ENCODE measurements at regions not wholly inside any gene's neighbourhood (a gene's known extent, or its start where the extent isn't known, plus 50 kb on each side); places are given as distances from the start of the nearest gene placed in this dataset.
A peak's percentile ranks its signal among the peaks of the same experiment; 100 is the strongest.

DNA sequence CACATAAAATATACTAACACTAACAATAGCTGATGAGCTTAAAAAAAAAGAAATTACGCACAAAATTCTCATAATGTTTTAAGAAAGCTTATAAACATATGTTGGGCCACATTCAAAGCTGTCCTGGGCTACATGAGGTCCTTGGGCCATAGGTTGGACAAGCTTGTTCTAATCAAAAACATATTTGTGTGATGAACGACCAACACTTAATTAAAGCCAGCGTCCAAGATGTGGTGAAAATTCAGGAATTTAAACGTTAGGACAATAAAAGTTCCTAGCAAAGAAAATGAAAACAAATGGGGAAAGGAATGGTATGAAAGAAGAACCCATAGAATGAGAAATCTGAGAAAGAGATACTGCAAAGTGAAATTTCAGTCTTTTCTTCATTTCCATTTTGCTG, 429.6 kb upstream of the DMAC1 start:
- Histone ChIP-seq H3K4me3 (no peak overlapping the region), H3K4me1 (no peaks in the 10 kb centered on the region), H3K9me3 (no peaks in the 10 kb centered on the region), H3K27me3 (ENCODE audit: low read depth) (no peaks in the 10 kb centered on the region), H3K36me3 (replicated peaks) (no peaks in the 10 kb centered on the region)
- no peak for DNase-seq (ENCODE audit: low spot score in 2 of 2)
- in situ Hi-C loops (cut with MboI; ENCODE audit: low sequenced_read_pairs) = no loop called here

DNA sequence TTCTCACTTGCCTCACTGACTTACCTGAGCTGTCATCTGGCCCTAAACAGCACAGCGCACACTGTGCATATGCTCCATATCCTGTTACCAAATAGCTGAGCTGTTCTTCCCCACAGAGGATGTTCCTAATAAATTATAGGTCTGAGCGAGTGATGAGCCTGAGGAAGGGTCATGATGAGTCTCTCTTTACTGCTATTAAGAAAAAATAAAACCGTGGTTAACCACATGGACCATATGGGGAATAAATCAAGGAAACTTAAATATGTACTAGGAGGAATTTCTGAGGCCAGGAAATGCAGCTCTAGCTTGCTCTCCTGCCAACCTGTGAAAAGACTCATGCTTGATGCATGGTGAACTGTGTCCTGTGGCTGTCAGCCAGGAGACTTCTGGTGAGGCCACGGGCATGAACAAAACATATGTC, 424.8 kb upstream of the DMAC1 start:
- no peak for DNase-seq (ENCODE audit: low spot score in 2 of 2)
- H3K36me3 ChIP-seq (replicated peaks) = no peaks in the 10 kb centered on the region
- no peaks in the 10 kb centered on the region for H3K4me1 ChIP-seq
- no peaks in the 10 kb centered on the region for H3K27me3 ChIP-seq (ENCODE audit: low read depth)
- H3K4me3 ChIP-seq = no peak overlapping the region
- H3K9me3 ChIP-seq = no peaks in the 10 kb centered on the region
- in situ Hi-C loops (cut with MboI; ENCODE audit: low sequenced_read_pairs) = no loop called here

DNA sequence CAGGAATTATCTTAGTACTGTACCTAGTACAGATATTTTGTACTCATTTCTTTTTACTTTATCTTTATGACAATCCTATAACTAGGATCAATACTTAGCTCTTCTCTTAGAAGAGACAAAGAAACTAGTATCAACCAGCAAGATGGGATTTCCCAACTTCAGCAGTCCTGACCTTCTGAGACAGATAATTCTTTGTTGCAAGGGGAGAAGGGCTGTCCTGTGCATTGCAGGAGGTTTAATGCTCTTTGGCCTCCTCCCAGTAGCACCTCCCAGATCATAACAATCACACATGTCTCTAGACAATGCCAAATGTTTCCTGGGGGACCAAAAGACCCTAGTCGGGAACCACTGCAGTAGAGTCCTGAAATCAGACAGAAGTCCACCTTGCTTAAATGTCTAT, 424.3 kb upstream of the DMAC1 start:
- DNase-seq (ENCODE audit: low spot score in 2 of 2) = no peak
- no peak overlapping the region for H3K4me3 ChIP-seq

DNA sequence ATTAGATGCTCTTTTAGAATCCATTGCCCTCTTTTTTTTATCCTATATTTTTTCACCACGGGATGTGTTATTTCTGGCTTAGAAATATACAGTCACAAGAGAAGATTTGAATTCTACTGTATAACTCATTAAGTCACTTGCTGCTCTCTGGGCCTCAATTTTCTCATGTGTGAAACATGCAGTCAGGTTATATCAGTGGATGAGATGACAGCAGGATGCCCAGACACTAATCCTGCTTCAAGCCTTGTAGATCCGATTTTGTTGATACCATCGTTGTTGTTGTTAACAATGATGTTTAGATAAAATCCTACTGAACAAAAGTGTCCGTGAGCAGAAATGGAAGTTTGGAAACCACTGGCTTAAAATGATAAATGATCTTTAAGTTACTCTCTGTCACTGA, 421.9 kb upstream of the DMAC1 start:
- Histone ChIP-seq H3K4me3 (no peak overlapping the region), H3K9me3 (no peaks in the 10 kb centered on the region), H3K27me3 (ENCODE audit: low read depth) (no peaks in the 10 kb centered on the region), H3K36me3 (replicated peaks) (no peaks in the 10 kb centered on the region), H3K4me1 (no peaks in the 10 kb centered on the region)
- in situ Hi-C loops (cut with MboI; ENCODE audit: low sequenced_read_pairs) = no loop called here
- no peak for DNase-seq (ENCODE audit: low spot score in 2 of 2)

More for the DNA sequence above, 424.3 kb upstream of the DMAC1 start:
- H3K36me3 ChIP-seq (replicated peaks) = no peaks in the 10 kb centered on the region
- H3K4me1 ChIP-seq = no peaks in the 10 kb centered on the region
- no peaks in the 10 kb centered on the region for H3K9me3 ChIP-seq
- in situ Hi-C loops (cut with MboI; ENCODE audit: low sequenced_read_pairs) = no loop called here
- no peaks in the 10 kb centered on the region for H3K27me3 ChIP-seq (ENCODE audit: low read depth)

DNA sequence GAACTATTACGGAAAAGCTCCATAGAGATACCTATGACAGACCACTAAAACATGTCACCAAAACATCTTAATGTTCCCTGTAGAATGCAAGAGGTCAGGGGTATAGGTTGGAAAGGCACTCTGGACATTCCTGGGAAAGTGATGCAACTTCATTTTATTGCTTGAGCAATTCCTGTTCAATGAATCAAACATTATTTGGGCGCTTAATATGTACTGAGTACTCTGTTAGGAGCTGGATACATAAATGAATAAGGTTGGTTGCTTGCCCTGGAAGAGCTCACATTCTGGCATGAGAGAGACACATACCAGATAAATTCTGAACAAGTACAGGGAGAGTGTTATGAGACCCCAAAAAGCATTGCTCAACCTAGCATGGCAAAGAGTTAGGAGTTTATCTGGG, 408.9 kb upstream of the DMAC1 start:
- Histone ChIP-seq H3K4me1 (no peaks in the 10 kb centered on the region), H3K27me3 (ENCODE audit: low read depth) (no peaks in the 10 kb centered on the region), H3K4me3 (no peak overlapping the region), H3K36me3 (replicated peaks) (no peaks in the 10 kb centered on the region), H3K9me3 (no peaks in the 10 kb centered on the region)
- in situ Hi-C loops (cut with MboI; ENCODE audit: low sequenced_read_pairs) = no loop called here
- DNase-seq (ENCODE audit: low spot score in 2 of 2) = no peak

DNA sequence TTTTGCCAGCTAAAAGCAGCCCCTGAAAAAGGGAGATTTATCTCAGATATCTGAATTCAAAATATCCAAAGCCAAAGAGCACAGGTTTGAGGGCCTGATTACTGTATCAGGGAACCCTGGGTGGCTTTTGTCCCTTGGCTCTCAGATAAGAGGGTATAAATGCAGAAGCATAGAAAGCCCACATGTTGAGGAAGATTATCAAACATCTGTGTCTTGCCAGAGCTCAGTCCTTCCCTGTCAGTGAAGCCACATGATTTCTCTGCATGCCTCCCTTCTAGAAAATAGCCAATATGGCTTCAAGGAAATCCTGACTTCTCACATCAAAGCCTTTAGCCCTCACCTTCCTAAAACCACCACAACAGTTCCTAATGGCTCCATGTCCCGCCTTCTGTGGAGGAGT, 408.0 kb upstream of the DMAC1 start:
- in situ Hi-C loops (cut with MboI; ENCODE audit: low sequenced_read_pairs) = no loop called here
- H3K27me3 ChIP-seq (ENCODE audit: low read depth) = no peaks in the 10 kb centered on the region
- H3K36me3 ChIP-seq (replicated peaks) = no peaks in the 10 kb centered on the region
- H3K4me1 ChIP-seq = no peaks in the 10 kb centered on the region
- DNase-seq (ENCODE audit: low spot score in 2 of 2) = no peak
- no peak overlapping the region for H3K4me3 ChIP-seq
- H3K9me3 ChIP-seq = no peaks in the 10 kb centered on the region

DNA sequence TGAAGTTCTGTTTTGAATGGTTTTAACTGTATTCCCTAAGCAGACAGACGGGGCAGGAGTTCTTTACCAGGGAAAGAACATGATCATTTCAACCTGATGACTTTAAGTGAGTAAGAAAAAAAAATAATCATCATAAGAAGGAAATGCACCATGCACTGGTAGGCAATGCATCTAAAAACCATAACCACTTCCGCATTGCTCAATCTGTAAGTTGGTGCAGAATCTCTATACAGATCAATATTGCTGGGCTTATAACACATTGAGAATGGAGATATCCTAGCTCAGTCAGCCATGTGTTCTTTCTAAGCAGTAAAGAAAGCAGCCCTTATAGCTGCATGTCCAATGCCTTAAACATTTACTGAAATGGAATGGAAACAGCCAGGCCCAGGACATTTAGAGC, 407.1 kb upstream of the DMAC1 start:
- in situ Hi-C loops (cut with MboI; ENCODE audit: low sequenced_read_pairs) = no loop called here
- no peak for DNase-seq (ENCODE audit: low spot score in 2 of 2)
- no peaks in the 10 kb centered on the region for H3K9me3 ChIP-seq
- H3K36me3 ChIP-seq (replicated peaks) = no peaks in the 10 kb centered on the region
- H3K4me3 ChIP-seq = no peak overlapping the region
- H3K27me3 ChIP-seq (ENCODE audit: low read depth) = no peaks in the 10 kb centered on the region
- H3K4me1 ChIP-seq = no peaks in the 10 kb centered on the region

DNA sequence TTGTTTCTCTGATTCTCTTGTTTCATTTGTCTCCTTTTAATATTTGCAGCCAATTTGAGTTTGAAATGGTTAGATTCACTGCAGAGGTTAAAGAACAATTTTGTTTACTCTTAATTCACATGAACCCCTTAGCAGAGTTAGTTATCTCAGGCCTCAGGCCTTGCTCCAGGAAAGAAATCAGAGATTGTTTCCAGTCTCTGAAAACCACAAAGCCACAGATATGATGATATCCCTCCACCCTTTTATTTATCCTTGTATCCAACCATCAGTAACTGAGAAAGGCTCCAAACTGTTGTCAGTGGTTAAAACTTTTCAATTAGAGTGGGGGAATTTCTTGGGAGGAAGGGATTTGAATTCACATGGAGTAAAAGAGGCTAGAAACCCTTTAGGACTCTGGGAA, 406.0 kb upstream of the DMAC1 start:
- Histone ChIP-seq H3K9me3 (no peaks in the 10 kb centered on the region), H3K4me1 (no peaks in the 10 kb centered on the region), H3K27me3 (ENCODE audit: low read depth) (no peaks in the 10 kb centered on the region), H3K4me3 (no peak overlapping the region), H3K36me3 (replicated peaks) (no peaks in the 10 kb centered on the region)
- DNase-seq (ENCODE audit: low spot score in 2 of 2) = no peak
- in situ Hi-C loops (cut with MboI; ENCODE audit: low sequenced_read_pairs) = no loop called here

DNA sequence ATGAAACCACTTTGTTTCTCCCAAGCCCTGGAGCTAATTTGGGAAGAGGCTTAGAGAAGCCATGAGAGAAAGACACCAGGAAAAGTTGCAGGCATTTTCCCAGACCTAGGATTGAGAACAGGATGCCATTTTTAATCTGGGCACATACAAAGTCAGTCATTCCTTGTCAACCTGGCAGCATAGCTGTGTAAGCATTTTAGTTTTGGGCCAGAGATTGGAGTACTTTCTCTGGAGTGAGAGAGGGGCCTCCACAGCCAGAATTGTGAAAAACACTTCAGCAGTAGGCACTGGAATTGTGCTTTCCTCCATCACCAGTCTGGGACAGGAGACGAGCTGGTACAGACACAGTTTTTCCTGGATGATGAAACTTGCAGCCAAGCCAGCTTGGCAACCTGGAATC, 390.3 kb upstream of the DMAC1 start:
- Histone ChIP-seq H3K4me3 (no peak overlapping the region), H3K27me3 (ENCODE audit: low read depth) (no peaks in the 10 kb centered on the region), H3K36me3 (replicated peaks) (no peaks in the 10 kb centered on the region), H3K4me1 (no peaks in the 10 kb centered on the region), H3K9me3 (no peaks in the 10 kb centered on the region; the same call in 1 of the 2 replicates)
- no peak for DNase-seq (ENCODE audit: low spot score in 2 of 2)
- in situ Hi-C loops (cut with MboI; ENCODE audit: low sequenced_read_pairs) = no loop called here

DNA sequence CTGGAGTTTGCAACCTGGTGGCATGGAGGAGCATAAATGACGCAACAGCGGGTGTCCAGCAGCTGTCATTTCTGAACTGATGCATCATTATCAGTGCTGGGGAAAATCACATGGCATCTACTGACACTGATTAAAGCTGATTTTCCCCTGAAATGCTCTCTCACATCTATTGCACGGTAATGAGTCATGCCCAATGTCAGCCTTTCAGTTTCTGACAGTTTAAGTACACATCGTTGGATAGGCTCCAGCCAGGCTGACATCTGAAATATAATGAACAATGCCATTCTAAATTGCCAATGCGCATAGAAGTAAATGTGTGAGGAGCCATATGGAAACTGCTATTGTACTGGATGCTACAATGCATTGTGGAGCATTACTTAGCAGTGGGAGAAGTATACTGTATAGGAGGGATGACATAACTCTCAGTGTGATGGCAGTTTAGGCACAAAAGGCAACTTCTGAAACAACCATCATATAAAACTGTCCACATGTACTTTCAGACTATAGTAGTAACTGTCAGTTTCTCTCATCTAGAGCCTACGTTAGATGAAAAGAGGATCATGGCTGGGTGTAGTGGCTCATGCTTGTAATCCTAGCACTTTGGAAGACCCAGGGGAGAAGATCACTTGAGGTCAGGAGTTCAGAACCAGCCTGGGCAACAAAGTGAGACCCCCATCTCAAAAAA, 389.3 kb upstream of the DMAC1 start:
- H3K27me3 ChIP-seq (ENCODE audit: low read depth) = no peaks in the 10 kb centered on the region
- H3K9me3 ChIP-seq = no peaks in the 10 kb centered on the region; the same call in 1 of the 2 replicates
- no peak overlapping the region for H3K4me3 ChIP-seq
- H3K4me1 ChIP-seq = no peaks in the 10 kb centered on the region
- peak in 1 of 2 experiments; percentile 8 for DNase-seq (ENCODE audit: low spot score in 2 of 2)
- in situ Hi-C loops (cut with MboI; ENCODE audit: low sequenced_read_pairs) = no loop called here
- H3K36me3 ChIP-seq (replicated peaks) = no peaks in the 10 kb centered on the region

DNA sequence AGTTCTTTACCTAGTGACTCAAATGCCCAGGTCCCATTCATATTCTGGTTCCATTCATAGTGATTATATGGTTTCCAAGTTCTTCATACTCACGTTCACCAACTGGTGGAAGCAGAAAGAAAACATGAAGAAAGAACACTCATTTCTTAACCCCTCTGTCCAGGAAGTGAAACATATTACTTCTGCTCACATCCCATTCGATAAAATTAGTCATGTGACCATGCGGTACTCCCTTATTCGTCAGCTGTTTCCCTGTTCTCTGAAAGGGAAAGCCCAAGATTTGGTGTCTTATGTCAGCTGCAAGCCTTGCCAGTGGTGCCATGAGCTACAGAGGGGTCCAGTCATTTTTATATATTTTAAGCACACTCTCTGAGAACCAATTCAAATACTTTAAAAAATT, 387.0 kb upstream of the DMAC1 start:
- in situ Hi-C loops (cut with MboI; ENCODE audit: low sequenced_read_pairs) = no loop called here
- Histone ChIP-seq H3K9me3 (no peaks in the 10 kb centered on the region; the same call in 1 of the 2 replicates), H3K4me3 (no peak overlapping the region), H3K36me3 (replicated peaks) (no peaks in the 10 kb centered on the region), H3K4me1 (no peaks in the 10 kb centered on the region), H3K27me3 (ENCODE audit: low read depth) (no peaks in the 10 kb centered on the region)
- no peak for DNase-seq (ENCODE audit: low spot score in 2 of 2)

DNA sequence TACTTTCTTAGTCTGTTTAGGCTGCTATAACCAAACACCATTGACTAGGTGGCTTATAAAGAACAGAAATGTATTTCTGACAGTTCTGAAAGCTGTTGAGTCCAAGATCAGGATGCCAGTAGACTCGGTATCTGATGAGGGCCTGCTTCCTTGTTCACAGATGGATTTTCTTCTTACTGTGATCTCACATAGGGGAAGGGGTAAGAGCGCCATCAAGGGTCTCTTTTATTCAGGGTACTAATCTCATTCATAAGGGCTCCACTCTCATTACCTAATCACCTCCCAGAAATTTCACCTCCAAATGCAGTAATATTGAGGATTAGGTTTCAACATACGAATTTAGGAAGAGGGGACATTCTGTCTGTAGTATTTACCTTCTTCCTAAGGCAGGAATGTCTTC, 384.0 kb upstream of the DMAC1 start:
- no peak overlapping the region for H3K4me3 ChIP-seq
- in situ Hi-C loops (cut with MboI; ENCODE audit: low sequenced_read_pairs) = no loop called here
- H3K36me3 ChIP-seq (replicated peaks) = no peaks in the 10 kb centered on the region
- no peaks in the 10 kb centered on the region for H3K27me3 ChIP-seq (ENCODE audit: low read depth)
- no peak for DNase-seq (ENCODE audit: low spot score in 2 of 2)
- H3K9me3 ChIP-seq = no peaks in the 10 kb centered on the region
- peaks cover 7% of the 10 kb centered on the region for H3K4me1 ChIP-seq

DNA sequence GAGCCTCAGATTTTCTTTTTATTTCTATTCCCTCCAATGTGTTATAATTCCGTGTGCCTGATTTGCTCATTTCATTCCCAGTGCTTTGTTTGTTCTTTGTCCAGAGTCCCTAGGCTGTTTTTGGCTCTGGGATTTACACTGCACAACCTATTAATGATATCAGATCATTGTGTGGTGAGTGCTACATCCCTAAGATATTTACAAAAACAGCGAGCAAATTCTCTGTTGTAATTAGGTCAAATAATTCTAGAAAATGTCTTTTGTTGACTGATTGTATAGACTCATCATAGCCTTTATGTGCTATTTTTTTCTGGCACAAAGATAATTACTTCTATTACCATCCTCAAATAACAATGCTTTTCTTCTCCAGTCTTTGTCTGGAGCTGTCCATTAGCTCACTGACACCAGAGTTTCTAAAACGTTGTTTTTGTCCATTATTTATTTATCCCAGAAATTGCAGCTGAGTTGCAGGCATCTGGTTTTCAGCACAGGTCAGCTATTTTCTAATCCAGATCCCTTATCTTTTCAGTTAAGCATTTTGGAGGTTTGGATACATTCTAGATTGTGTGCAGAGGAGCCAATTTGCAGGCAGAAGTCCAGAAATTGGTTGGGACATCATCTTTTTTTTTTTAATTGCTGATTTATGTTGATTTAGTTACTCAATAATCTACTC, 379.9 kb upstream of the DMAC1 start:
- H3K4me1 ChIP-seq = peaks cover 7% of the 10 kb centered on the region
- no peaks in the 10 kb centered on the region for H3K36me3 ChIP-seq (replicated peaks)
- in situ Hi-C loops (cut with MboI; ENCODE audit: low sequenced_read_pairs) = no loop called here
- no peaks in the 10 kb centered on the region for H3K27me3 ChIP-seq (ENCODE audit: low read depth)
- no peak for DNase-seq (ENCODE audit: low spot score in 2 of 2)
- no peak overlapping the region for H3K4me3 ChIP-seq
- H3K9me3 ChIP-seq = no peaks in the 10 kb centered on the region

DNA sequence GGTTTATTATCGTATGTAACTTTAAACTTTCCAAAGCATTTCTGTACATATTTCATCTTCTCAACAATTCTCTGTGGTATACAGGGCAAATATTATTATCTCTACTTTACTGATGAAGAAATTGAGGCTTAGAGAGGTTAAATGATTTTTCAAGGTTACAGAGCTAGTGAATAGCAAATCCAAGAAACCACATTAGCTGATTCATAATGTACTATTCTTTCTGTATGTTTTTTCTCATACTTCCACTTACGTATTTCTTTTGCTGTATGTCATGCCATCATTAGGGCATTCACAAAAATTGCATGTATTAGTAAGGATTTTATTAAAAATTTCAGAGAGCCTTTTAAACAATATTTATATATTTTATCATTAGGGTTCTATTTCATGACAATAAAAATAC, 372.4 kb upstream of the DMAC1 start:
- H3K27me3 ChIP-seq (ENCODE audit: low read depth) = no peaks in the 10 kb centered on the region
- in situ Hi-C loops (cut with MboI; ENCODE audit: low sequenced_read_pairs) = no loop called here
- no peak overlapping the region for H3K4me3 ChIP-seq
- DNase-seq (ENCODE audit: low spot score in 2 of 2) = no peak
- H3K4me1 ChIP-seq = no peaks in the 10 kb centered on the region
- no peaks in the 10 kb centered on the region for H3K36me3 ChIP-seq (replicated peaks)
- no peaks in the 10 kb centered on the region for H3K9me3 ChIP-seq

Data from HAP-1 (cell line).